ENCODE measurements at regions not wholly inside any gene's neighbourhood (a gene's known extent, or its start where the extent isn't known, plus 50 kb on each side); places are given as distances from the start of the nearest gene placed in this dataset.

- no peak overlapping the region for H3K4me3 ChIP-seq (ENCODE audit: low read depth, low read length)
- TF ChIP-seq, protein P1, sequence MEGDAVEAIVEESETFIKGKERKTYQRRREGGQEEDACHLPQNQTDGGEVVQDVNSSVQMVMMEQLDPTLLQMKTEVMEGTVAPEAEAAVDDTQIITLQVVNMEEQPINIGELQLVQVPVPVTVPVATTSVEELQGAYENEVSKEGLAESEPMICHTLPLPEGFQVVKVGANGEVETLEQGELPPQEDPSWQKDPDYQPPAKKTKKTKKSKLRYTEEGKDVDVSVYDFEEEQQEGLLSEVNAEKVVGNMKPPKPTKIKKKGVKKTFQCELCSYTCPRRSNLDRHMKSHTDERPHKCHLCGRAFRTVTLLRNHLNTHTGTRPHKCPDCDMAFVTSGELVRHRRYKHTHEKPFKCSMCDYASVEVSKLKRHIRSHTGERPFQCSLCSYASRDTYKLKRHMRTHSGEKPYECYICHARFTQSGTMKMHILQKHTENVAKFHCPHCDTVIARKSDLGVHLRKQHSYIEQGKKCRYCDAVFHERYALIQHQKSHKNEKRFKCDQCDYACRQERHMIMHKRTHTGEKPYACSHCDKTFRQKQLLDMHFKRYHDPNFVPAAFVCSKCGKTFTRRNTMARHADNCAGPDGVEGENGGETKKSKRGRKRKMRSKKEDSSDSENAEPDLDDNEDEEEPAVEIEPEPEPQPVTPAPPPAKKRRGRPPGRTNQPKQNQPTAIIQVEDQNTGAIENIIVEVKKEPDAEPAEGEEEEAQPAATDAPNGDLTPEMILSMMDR (IDR thresholded peaks at IDR 0.05; ENCODE audit: low read depth, low read length, missing control alignments): no peak
- in situ Hi-C loops (cut with HindIII; ENCODE audit: low sequenced_read_pairs): no loop called here
- DNase-seq (ENCODE audit: low read depth): no peak
Measured at GRCh38 chr7:138228119-138228518, 151.9 kb downstream of the AKR1D1 start.

DNA sequence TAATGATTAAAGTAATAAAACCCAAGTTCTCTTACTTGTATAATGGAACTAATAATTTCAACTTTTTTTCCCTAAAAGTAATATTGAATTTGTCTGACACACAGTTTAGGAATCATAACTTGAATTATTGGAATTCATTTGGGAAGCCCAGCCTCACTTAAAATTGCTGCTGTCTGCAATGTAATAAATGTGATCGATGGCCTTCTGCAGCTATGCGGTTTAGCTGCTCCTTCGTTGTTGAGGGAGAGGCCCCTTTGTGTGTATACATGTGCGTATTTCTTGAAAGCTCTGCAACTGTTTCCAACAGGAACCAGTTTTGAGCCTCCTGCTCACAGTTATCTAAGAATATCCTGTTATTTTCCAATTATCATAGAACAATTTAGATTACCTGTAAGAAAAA is 152.5 kb downstream of the AKR1D1 start:
- no peak overlapping the region for H3K4me3 ChIP-seq (ENCODE audit: low read depth, low read length)
- TF ChIP-seq, protein P1 (IDR thresholded peaks at IDR 0.05; ENCODE audit: low read depth, low read length, missing control alignments): no peak
- no peak for DNase-seq (ENCODE audit: low read depth)
- in situ Hi-C loops (cut with HindIII; ENCODE audit: low sequenced_read_pairs): no loop called here

DNA sequence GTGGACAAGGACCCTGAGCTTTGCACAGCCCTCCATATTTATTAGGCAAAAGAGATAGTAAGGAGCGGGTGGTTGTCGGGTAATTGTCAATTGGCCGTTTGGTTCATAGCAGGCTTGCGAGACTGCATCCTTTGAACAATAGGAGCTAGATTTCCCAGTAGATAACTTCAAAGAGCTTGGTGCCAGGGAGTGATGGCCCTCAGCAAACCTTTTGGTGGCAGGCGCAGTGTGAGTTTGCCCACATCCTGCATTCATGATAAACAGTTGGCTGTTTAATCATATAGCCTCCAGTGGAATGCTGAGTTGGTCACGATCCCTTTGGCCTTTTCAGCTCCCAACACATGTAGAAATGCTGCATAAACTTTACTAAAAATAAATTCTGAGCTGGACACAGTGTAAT is 156.9 kb downstream of the AKR1D1 start:
- TF ChIP-seq, protein P1 (IDR thresholded peaks at IDR 0.05; ENCODE audit: low read depth, low read length, missing control alignments): no peak
- in situ Hi-C loops (cut with HindIII; ENCODE audit: low sequenced_read_pairs): no loop called here
- no peak for DNase-seq (ENCODE audit: low read depth)
- no peak overlapping the region for H3K4me3 ChIP-seq (ENCODE audit: low read depth, low read length)

GRCh38 chr7:138235207-138235606 is 158.9 kb downstream of the AKR1D1 start:
- H3K4me3 ChIP-seq (ENCODE audit: low read depth, low read length): no peak overlapping the region
- DNase-seq (ENCODE audit: low read depth): no peak
- in situ Hi-C loops (cut with HindIII; ENCODE audit: low sequenced_read_pairs): no loop called here
- TF ChIP-seq, protein P1 (IDR thresholded peaks at IDR 0.05; ENCODE audit: low read depth, low read length, missing control alignments): no peak

DNA sequence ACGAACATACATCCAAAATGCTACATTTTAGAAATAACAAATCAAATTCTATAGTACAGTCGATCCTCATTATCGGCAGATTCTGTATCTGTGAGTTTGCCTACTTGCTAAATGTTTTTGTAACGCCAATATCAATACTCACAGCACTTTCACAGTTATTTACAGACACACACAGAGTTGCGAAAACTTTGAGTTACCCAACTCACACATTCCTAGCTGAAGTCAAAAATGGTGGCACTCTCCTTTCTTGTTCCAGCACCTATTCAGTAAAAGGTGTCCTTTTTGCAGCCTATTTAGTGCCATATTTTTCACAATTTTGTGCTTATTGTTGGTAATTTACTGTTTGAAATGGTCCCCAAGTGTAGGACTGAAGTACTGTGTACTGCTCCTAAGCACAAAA is 161.7 kb downstream of the AKR1D1 start:
- in situ Hi-C loops (cut with HindIII; ENCODE audit: low sequenced_read_pairs): no loop called here
- TF ChIP-seq, protein P1 (IDR thresholded peaks at IDR 0.05; ENCODE audit: low read depth, low read length, missing control alignments): no peak
- no peak for DNase-seq (ENCODE audit: low read depth)
- H3K4me3 ChIP-seq (ENCODE audit: low read depth, low read length): no peak overlapping the region

DNA sequence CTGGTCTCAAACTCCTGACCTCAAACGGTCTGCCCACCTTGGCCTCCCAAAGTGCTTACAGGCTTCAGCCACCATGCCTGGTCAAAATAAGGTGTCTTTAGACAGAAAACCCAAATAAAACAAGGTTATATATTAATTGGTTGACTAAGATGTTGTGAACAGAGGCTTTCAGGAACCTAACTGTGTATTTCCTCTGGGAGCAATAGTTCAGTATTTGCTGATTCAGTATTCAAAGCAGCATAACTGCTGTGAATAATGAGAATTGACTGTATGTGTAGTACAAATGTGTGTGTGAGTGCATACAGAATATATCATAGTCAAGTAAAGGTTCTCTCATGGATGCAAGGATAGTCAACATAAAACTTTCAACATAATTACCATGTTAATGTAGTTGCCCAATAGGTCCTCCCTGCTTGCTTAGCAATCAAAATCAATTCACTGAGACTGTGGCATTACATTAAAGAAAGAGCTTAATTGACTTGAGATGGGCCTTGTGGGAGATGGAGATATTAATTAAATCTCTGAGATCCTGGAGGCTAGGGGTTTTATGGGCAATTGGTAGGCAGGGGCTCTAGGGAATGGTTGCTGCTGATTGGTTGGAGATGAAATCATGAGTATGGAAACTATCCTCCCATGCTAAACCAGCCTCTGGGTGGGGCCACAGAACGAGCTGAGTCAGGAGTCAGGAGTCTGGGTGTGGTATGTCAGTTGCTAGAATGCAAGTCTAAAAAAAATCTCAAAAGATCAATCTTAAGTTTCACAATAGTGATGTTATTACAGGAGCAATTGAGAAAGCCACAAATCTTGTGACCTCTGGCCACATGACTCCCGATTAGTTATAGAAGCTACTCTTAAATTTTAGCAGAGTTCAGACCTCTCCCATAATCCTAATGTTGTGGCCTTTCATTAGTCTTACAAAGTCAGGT is 162.7 kb downstream of the AKR1D1 start:
- no peak for DNase-seq (ENCODE audit: low read depth)
- TF ChIP-seq, protein P1 (IDR thresholded peaks at IDR 0.05; ENCODE audit: low read depth, low read length, missing control alignments): no peak
- in situ Hi-C loops (cut with HindIII; ENCODE audit: low sequenced_read_pairs): no loop called here
- H3K4me3 ChIP-seq (ENCODE audit: low read depth, low read length): no peak overlapping the region

All from astrocyte of the cerebellum (primary cell).